Mesodermal cell (in vitro differentiated cells): ENCODE measurements at regions not wholly inside any gene's neighbourhood (a gene's known extent, or its start where the extent isn't known, plus 50 kb on each side); places are given as distances from the start of the nearest gene placed in this dataset.

ENCODE experiments used
- H3K27ac ChIP-seq: 2 replicates; pipeline ENCODE4 v1.7.0; 2013; ENCODE audit warnings: mild to moderate bottlenecking, low read depth, low read length, moderate library complexity; ENCODE audit not compliant: severe bottlenecking
- H3K36me3 ChIP-seq: 2 replicates; pipeline ENCODE4 v1.7.1; 2013; ENCODE audit warnings: mild to moderate bottlenecking, low read length, moderate library complexity; ENCODE audit not compliant: control insufficient read depth, insufficient read depth
- H3K4me1 ChIP-seq: one replicate; pipeline ENCODE4 v1.7.1; 2013; ENCODE audit warnings: mild to moderate bottlenecking, low read length; ENCODE audit not compliant: insufficient read depth, control insufficient read depth, poor library complexity, severe bottlenecking
- H3K4me3 ChIP-seq: 2 replicates; pipeline ENCODE4 v1.7.0; 2013; ENCODE audit warnings: low read length, control low read depth, mild to moderate bottlenecking; ENCODE audit not compliant: insufficient read depth, poor library complexity, severe bottlenecking; ENCODE audit errors: extremely low read depth
- H3K9me3 ChIP-seq: 2 replicates; pipeline ENCODE4 v1.7.1; 2013; ENCODE audit warnings: mild to moderate bottlenecking, low read length, moderate library complexity; ENCODE audit not compliant: control insufficient read depth
- WGBS, 2 experiments: methylation state at CpG; one replicate each; pipeline ENCODE4 v1.1.5; 2013; ENCODE audit warnings: missing lambda C conversion rate in 2 of 2; ENCODE audit not compliant: insufficient coverage in 2 of 2; 5-methylcytosine and 5-hydroxymethylcytosine counted together

DNA sequence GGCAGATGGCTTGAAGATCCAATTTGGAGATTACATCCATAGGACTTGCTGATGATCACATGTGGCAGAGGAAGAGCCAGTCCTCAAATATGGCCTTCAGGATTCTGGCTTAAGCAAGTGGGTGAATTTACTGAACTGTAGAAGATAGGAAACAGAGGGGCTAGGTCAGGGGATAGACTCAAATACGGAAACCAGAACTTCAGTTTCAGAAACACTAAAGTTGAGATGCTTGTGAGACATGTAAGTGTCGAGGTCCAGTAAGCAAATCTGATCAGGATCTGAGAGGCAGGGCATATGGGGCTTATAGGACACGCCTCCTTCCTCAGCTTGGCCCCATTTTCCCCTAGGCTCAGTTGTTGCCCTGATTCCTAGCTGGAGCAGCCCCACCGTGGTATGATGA, 107.7 kb downstream of the LBH start:
- H3K4me3 ChIP-seq = no peak overlapping the region
- no peak overlapping the region for H3K27ac ChIP-seq
- WGBS, 2 experiments = 92 to 98% methylated on average over 4 of the region's 4 CpGs

GRCh38 chr2:30341500-30342267, 105.4 kb upstream of the LCLAT1 start:
- Histone ChIP-seq H3K4me3 (no peak overlapping the region), H3K9me3 (peaks cover 4% of the 10 kb centered on the region), H3K36me3 (no peaks in the 10 kb centered on the region), H3K27ac (no peak overlapping the region), H3K4me1 (no peaks in the 10 kb centered on the region)
- WGBS, 2 experiments = 87 to 89% methylated on average over 7 to 8 of the region's 8 CpGs

More for the DNA sequence above, 107.7 kb downstream of the LBH start:
- Histone ChIP-seq H3K9me3 (peaks cover 4% of the 10 kb centered on the region), H3K4me1 (peaks cover 8% of the 10 kb centered on the region), H3K36me3 (no peaks in the 10 kb centered on the region)

DNA sequence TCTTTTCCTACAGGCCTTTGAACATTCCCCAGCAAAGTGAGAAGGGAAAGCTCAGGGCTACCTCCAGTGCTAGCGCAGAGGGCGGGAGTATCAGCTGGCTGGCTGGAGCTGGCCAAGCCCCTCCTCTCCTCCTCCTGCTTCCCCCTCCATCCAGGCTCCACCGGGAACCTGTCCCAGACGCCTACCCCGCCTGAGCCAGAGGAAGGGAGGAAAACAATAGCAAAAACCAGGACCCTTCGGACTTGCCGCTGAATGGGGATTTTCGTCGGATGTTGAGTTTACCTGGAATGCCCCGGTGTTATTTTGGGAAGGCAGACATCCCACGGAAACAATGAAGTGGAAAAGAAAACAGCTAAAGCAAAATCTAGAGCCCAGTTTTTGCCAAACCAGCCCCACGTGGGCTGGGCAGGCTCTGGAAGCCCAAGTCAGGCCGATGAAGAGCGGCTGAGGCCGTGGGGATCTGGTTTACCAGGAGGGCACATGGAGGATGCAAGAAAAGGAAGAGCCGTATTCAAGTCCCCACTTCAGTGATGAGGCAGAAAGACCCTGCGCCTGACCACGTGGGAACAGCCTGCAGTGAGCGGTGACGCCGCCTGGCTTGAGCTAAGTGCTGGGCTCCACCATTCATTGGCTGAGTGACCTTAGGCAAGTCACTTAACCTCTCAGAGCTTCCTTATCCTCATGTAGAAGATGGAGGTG, 100.4 kb upstream of the LCLAT1 start:
- Histone ChIP-seq H3K36me3 (no peaks in the 10 kb centered on the region), H3K4me3 (no peak overlapping the region), H3K4me1 (peaks cover 5% of the 10 kb centered on the region), H3K9me3 (peaks cover 4% of the 10 kb centered on the region), H3K27ac (no peak overlapping the region)
- WGBS, 2 experiments = 77 to 80% methylated on average over 16 to 19 of the region's 21 CpGs

GRCh38 chr2:30348825-30349224, 98.2 kb upstream of the LCLAT1 start:
- peaks cover 5% of the 10 kb centered on the region for H3K4me1 ChIP-seq
- WGBS, 2 experiments = 95 to 100% methylated on average over 2 of the region's 3 CpGs
- H3K4me3 ChIP-seq = no peak overlapping the region
- no peaks in the 10 kb centered on the region for H3K36me3 ChIP-seq
- no peaks in the 10 kb centered on the region for H3K9me3 ChIP-seq
- no peak overlapping the region for H3K27ac ChIP-seq

- Histone ChIP-seq H3K27ac (no peak overlapping the region), H3K36me3 (no peaks in the 10 kb centered on the region), H3K9me3 (no peaks in the 10 kb centered on the region), H3K4me1 (peaks cover 5% of the 10 kb centered on the region), H3K4me3 (no peak overlapping the region)
- 77 to 95% methylated on average over 5 to 6 of the region's 7 CpGs for WGBS, 2 experiments
Observed at GRCh38 chr2:30349691-30350090, 97.4 kb upstream of the LCLAT1 start.

- Histone ChIP-seq H3K4me3 (no peak overlapping the region), H3K27ac (no peak overlapping the region), H3K36me3 (no peaks in the 10 kb centered on the region), H3K4me1 (peaks cover 6% of the 10 kb centered on the region), H3K9me3 (no peaks in the 10 kb centered on the region)
- 72 to 87% methylated on average over 9 of the region's 9 CpGs for WGBS, 2 experiments
Observed at GRCh38 chr2:30351116-30351515, 95.9 kb upstream of the LCLAT1 start.

GRCh38 chr2:30351949-30352348, 95.1 kb upstream of the LCLAT1 start:
- peaks cover 14% of the 10 kb centered on the region for H3K4me1 ChIP-seq
- no peaks in the 10 kb centered on the region for H3K9me3 ChIP-seq
- H3K36me3 ChIP-seq = no peaks in the 10 kb centered on the region
- WGBS, 2 experiments = 86 to 95% methylated on average over 3 of the region's 3 CpGs
- no peak overlapping the region for H3K27ac ChIP-seq
- H3K4me3 ChIP-seq = no peak overlapping the region

GRCh38 chr2:30354150-30354549, 92.9 kb upstream of the LCLAT1 start:
- 93 to 100% methylated on average over 2 of the region's 2 CpGs for WGBS, 2 experiments
- Histone ChIP-seq H3K4me3 (no peak overlapping the region), H3K36me3 (no peaks in the 10 kb centered on the region), H3K4me1 (peaks cover 14% of the 10 kb centered on the region), H3K27ac (no peak overlapping the region), H3K9me3 (no peaks in the 10 kb centered on the region)

GRCh38 chr2:30354621-30355020, 92.4 kb upstream of the LCLAT1 start:
- no peak overlapping the region for H3K4me3 ChIP-seq
- WGBS, 2 experiments = 100% methylated on average over 1 of the region's 1 CpG; no CpG with 5 or more reads in 1 of the 2 experiments
- no peaks in the 10 kb centered on the region for H3K36me3 ChIP-seq
- peaks cover 14% of the 10 kb centered on the region for H3K4me1 ChIP-seq
- H3K27ac ChIP-seq = no peak overlapping the region
- H3K9me3 ChIP-seq = no peaks in the 10 kb centered on the region

- no peaks in the 10 kb centered on the region for H3K36me3 ChIP-seq
- H3K9me3 ChIP-seq = no peaks in the 10 kb centered on the region
- H3K4me1 ChIP-seq = peaks cover 9% of the 10 kb centered on the region
- 88 to 89% methylated on average over 1 to 3 of the region's 3 CpGs for WGBS, 2 experiments
- no peak overlapping the region for H3K27ac ChIP-seq
- H3K4me3 ChIP-seq = no peak overlapping the region
Observed at GRCh38 chr2:30355306-30355705, 91.7 kb upstream of the LCLAT1 start.

GRCh38 chr2:30356071-30356470, 91.0 kb upstream of the LCLAT1 start:
- Histone ChIP-seq H3K27ac (no peak overlapping the region), H3K9me3 (no peaks in the 10 kb centered on the region), H3K4me3 (no peak overlapping the region), H3K36me3 (no peaks in the 10 kb centered on the region), H3K4me1 (peaks cover 9% of the 10 kb centered on the region)
- WGBS, 2 experiments = 94 to 100% methylated on average over 3 to 4 of the region's 6 CpGs
